Right atrium auricular region (tissue), 2 donors: ENCODE measurements at regions not wholly inside any gene's neighbourhood (a gene's known extent, or its start where the extent isn't known, plus 50 kb on each side); places are given as distances from the start of the nearest gene placed in this dataset.

Experiments
- DNase-seq: peaks from one replicate; pipeline ENCODE4 v3.0.0-alpha.2; 2019; ENCODE audit warnings: low spot score
- H3K27ac ChIP-seq, 2 donors: fragments of 200-600 bp; sonication (generic); 1 replicate in 1 of 2; 2 replicates in 1 of 2; pipeline ENCODE4 v1.5.1; 2016 to 2019
- H3K27me3 ChIP-seq, 2 donors: fragments of 200-600 bp; sonication (generic); one replicate each; pipeline versions ENCODE4 v1.5.1 to v1.6.0; 2017 to 2019
- H3K36me3 ChIP-seq: fragments of 200-600 bp; sonication (generic); one replicate; pipeline ENCODE4 v1.5.1; 2016
- H3K4me1 ChIP-seq, 2 donors: fragments of 200-600 bp; sonication (generic); one replicate each; pipeline versions ENCODE4 v1.5.1 to v1.6.0; 2017 to 2019
- H3K4me3 ChIP-seq, 2 donors: fragments of 200-600 bp; sonication (generic); 1 replicate in 1 of 2; 2 replicates in 1 of 2; pipeline ENCODE4 v1.5.1; 2017 to 2019; ENCODE audit warnings: mild to moderate bottlenecking in 1 of 2, moderate library complexity in 1 of 2
- H3K9me3 ChIP-seq, 2 donors: fragments of 200-600 bp; sonication (generic); one replicate each; pipeline ENCODE4 v1.5.1; 2019
- TF ChIP-seq, protein P1 (sequence below), 2 donors: fragments of 200-600 bp; sonication (generic); IDR thresholded peaks; one replicate each; pipeline ENCODE4 v1.5.1; 2019; ENCODE audit warnings: antibody characterized with exemption in 2 of 2

DNA sequence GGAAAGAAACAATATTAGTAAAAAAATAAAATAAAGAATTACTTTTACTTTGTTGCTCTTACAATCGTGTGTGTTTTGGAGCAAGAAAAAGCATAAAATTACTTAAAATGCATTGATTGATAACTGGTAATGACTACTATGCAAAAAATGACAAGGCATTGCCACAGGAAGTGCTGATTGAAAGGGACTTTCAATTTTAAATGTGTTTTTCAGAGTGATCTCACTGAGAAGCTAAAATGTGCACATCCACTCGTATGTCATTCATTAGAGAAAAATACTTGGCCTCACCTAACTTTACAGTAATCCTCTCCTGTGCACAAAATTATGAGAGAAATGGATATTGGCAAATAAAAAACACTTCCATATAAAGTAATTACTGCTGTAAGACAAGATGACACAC is 934.9 kb downstream of the SLITRK6 start:
- Histone ChIP-seq H3K27me3 (no peaks in the 10 kb centered on the region), H3K9me3 (no peaks in the 10 kb centered on the region), H3K4me1 (no peaks in the 10 kb centered on the region), H3K4me3 (no peak overlapping the region), H3K27ac (no peak overlapping the region), H3K36me3 (no peaks in the 10 kb centered on the region)
- no peak for DNase-seq
- TF ChIP-seq, protein P1, sequence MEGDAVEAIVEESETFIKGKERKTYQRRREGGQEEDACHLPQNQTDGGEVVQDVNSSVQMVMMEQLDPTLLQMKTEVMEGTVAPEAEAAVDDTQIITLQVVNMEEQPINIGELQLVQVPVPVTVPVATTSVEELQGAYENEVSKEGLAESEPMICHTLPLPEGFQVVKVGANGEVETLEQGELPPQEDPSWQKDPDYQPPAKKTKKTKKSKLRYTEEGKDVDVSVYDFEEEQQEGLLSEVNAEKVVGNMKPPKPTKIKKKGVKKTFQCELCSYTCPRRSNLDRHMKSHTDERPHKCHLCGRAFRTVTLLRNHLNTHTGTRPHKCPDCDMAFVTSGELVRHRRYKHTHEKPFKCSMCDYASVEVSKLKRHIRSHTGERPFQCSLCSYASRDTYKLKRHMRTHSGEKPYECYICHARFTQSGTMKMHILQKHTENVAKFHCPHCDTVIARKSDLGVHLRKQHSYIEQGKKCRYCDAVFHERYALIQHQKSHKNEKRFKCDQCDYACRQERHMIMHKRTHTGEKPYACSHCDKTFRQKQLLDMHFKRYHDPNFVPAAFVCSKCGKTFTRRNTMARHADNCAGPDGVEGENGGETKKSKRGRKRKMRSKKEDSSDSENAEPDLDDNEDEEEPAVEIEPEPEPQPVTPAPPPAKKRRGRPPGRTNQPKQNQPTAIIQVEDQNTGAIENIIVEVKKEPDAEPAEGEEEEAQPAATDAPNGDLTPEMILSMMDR (IDR thresholded peaks at IDR 0.05), result no peak

DNA sequence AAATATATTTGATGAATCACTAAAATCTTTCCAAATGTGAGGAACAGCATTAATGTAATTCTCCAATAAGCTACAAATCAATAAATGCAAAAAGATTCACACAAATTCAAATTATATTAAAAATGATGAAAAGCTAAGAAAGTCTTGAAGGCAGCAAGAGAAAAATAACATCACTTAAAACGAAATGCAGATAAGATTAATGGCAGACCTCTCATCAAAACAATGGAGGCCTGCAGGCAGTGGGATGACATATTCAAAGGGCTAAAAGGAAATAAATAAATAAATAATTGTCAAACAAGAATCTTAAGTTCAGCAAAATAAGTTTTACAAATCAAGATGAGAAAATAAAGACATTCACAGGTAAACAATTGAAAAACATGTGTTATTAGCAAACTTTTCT is 952.1 kb downstream of the SLITRK6 start:
- Histone ChIP-seq H3K27ac (no peak overlapping the region), H3K27me3 (no peaks in the 10 kb centered on the region), H3K36me3 (no peaks in the 10 kb centered on the region), H3K4me1 (no peaks in the 10 kb centered on the region), H3K9me3 (no peaks in the 10 kb centered on the region), H3K4me3 (no peak overlapping the region)
- no peak for DNase-seq
- TF ChIP-seq, protein P1 (IDR thresholded peaks at IDR 0.05), result no peak

DNA sequence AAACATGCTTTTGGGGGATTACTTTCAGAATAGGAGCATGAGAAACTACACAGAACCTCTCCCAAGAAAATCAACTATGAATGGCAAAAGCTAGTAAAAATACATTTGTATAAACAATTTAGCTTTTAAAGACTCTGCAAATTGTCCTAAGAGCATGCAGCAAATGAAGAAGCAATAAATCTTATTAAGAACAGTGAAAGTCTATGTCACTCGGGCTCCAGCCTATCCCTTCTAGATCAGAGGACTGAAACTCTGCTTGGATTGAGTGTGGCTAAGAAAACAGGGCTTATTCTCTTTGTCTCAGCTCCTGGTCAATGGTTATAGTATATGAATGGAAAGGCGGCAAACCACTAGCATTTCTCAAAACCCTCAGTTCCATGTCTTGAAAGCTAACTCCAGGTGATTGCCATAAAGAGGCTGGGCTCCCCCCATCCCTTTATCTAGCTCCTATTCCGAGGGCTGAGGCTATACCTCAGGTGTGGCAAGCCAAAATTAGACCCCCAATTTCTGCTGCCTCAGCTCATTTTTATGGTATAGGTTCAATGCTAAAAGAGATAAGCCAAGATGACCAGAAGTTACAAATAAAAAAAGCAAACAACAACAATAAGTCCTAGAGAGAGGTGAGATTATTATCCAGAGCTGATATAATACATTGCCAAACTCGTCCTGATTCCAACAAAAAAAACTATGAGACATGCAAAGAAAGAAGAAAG is 953.2 kb downstream of the SLITRK6 start:
- no peak overlapping the region for H3K27ac ChIP-seq
- no peak for DNase-seq
- H3K4me3 ChIP-seq, result no peak overlapping the region
- H3K27me3 ChIP-seq, result no peaks in the 10 kb centered on the region
- no peaks in the 10 kb centered on the region for H3K36me3 ChIP-seq
- H3K9me3 ChIP-seq, result no peaks in the 10 kb centered on the region
- H3K4me1 ChIP-seq, result no peaks in the 10 kb centered on the region
- TF ChIP-seq, protein P1 (IDR thresholded peaks at IDR 0.05), result no peak

DNA sequence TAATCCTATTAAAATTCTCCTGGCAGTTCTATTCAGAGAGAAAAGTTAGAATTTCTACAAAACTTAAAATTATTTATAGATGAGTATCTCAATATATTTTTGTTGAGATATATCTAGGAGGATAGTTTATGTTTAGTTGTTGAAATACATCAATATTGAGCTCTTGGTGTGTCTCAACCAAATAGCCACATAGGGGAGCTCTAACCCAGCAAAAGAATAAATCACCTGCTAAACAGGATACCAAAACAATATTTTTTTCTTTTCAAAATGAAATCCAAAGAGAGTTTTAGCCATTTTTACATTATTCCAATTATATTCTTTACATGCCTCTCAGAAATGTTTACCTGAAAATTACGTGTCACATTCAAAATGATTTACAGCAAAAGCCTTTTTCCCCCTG is 954.7 kb downstream of the SLITRK6 start:
- Histone ChIP-seq H3K4me1 (no peaks in the 10 kb centered on the region), H3K4me3 (no peak overlapping the region), H3K36me3 (no peaks in the 10 kb centered on the region), H3K9me3 (no peaks in the 10 kb centered on the region), H3K27ac (no peak overlapping the region), H3K27me3 (no peaks in the 10 kb centered on the region)
- no peak for DNase-seq
- TF ChIP-seq, protein P1 (IDR thresholded peaks at IDR 0.05), result no peak

DNA sequence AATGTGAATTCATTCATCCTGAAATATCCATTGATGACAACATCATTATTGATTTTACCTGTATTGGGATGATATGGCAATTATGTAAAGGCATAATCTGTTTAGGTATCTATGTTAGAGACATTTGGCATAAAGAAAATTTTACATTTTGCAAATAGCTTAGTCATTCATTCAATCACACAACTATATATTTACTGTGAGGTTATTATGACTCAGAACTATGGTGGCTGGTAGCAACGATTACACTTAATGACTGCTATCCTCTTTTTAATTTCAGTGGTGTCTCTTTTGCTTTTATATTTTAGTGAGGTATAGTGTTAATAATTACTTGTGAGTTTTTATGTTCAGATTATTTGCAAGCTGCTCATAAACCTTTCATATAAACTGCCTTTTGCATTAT is 955.9 kb downstream of the SLITRK6 start:
- DNase-seq, result no peak
- Histone ChIP-seq H3K27me3 (no peaks in the 10 kb centered on the region), H3K4me3 (no peak overlapping the region), H3K9me3 (no peaks in the 10 kb centered on the region), H3K4me1 (no peaks in the 10 kb centered on the region), H3K27ac (no peak overlapping the region), H3K36me3 (no peaks in the 10 kb centered on the region)
- TF ChIP-seq, protein P1 (IDR thresholded peaks at IDR 0.05), result no peak

DNA sequence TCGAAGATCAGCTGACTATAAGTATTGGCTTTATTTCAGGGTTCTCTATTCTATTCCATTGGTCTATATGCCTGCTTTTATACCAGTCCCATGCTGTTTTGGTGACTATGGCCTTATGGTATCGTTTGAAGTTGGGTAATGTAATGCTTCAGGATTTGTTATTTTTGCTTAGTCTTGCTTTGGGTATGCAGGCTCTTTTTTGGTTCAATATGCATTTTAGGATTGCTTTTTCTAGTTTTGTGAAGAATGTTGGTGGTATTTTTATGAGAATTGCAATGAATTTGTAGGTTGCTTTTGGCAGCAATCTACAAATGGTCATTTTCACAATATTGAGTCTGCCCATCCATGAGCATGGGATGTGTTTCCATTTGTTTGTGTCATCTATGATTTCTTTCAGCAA is 951.9 kb upstream of the SLITRK1 start:
- DNase-seq, result no peak

More for the DNA sequence above, 951.9 kb upstream of the SLITRK1 start:
- Histone ChIP-seq H3K36me3 (no peaks in the 10 kb centered on the region), H3K9me3 (no peaks in the 10 kb centered on the region), H3K4me3 (no peak overlapping the region), H3K4me1 (no peaks in the 10 kb centered on the region), H3K27me3 (no peaks in the 10 kb centered on the region), H3K27ac (no peak overlapping the region)
- TF ChIP-seq, protein P1 (IDR thresholded peaks at IDR 0.05), result no peak
